OCI-LY7 (cell line): ENCODE measurements at regions not wholly inside any gene's neighbourhood (a gene's known extent, or its start where the extent isn't known, plus 50 kb on each side); places are given as distances from the start of the nearest gene placed in this dataset.

Experiments used
- BruUV-seq: library from RNA; stranded (reverse); fragments of 400-500 nt; replicated peaks from 2 replicates; lab custom pipeline; 2021; lab: Mats Ljungman, UMichigan
- CTCF ChIA-PET: fragments of 300-600 bp; sonication (Branson Sonifier 250); formaldehyde crosslinking; loops from one replicate; lab custom pipeline; 2022; ENCODE audit warnings: antibody characterized with exemption; ENCODE audit not compliant: unreplicated experiment; lab: Charles Lee
- POLR2A ChIA-PET: fragments of 300-600 bp; sonication (Branson Sonifier 250); formaldehyde crosslinking; loops from one replicate; lab custom pipeline; 2022; ENCODE audit warnings: antibody characterized with exemption; lab: Charles Lee
- DNase-seq: peaks from one replicate; pipeline ENCODE4 v3.0.0-alpha.2; 2015; ENCODE audit warnings: low spot score
- H2AFZ ChIP-seq: fragments of 200-600 bp; sonication (generic), shearing (Covaris generic); 2 replicates; pipeline ENCODE4 v1.6.1; 2014; ENCODE audit warnings: mild to moderate bottlenecking, antibody characterized with exemption, low read length, moderate library complexity
- H3K27ac ChIP-seq: fragments of 200-600 bp; sonication (generic); 2 replicates; pipeline ENCODE4 v1.5.1; 2014; ENCODE audit warnings: mixed run types, low read depth, mild to moderate bottlenecking, moderate library complexity, low read length, inconsistent platforms; ENCODE audit not compliant: poor library complexity, severe bottlenecking
- H3K36me3 ChIP-seq: fragments of 200-600 bp; sonication (generic); 2 replicates; pipeline ENCODE4 v1.6.1; 2014; ENCODE audit warnings: mild to moderate bottlenecking, antibody characterized with exemption, low read length, moderate library complexity, mixed read lengths; ENCODE audit not compliant: insufficient read depth
- H3K4me1 ChIP-seq: fragments of 200-600 bp; sonication (generic); 2 replicates; pipeline ENCODE4 v1.5.1; 2014; ENCODE audit warnings: mild to moderate bottlenecking, low read length; ENCODE audit not compliant: insufficient read depth, poor library complexity, severe bottlenecking
- H3K4me2 ChIP-seq: fragments of 200-600 bp; sonication (generic); 2 replicates; pipeline ENCODE4 v1.6.1; 2014; ENCODE audit warnings: mild to moderate bottlenecking, low read length
- H3K4me3 ChIP-seq: fragments of 200-600 bp; sonication (generic); 2 replicates; pipeline ENCODE4 v1.5.1; 2014; ENCODE audit warnings: mild to moderate bottlenecking, low read depth, low read length; ENCODE audit not compliant: poor library complexity, severe bottlenecking
- H3K79me2 ChIP-seq: fragments of 200-600 bp; sonication (generic); 2 replicates; pipeline ENCODE4 v1.6.1; 2016; ENCODE audit warnings: low read depth, mild to moderate bottlenecking, low read length, moderate library complexity, mixed read lengths; ENCODE audit not compliant: insufficient read depth
- H3K9me2 ChIP-seq: fragments of 200-600 bp; sonication (generic); 2 replicates; pipeline ENCODE4 v1.6.1; 2016; ENCODE audit warnings: mild to moderate bottlenecking, low read length, mixed read lengths; ENCODE audit not compliant: insufficient read depth
- H3K9me3 ChIP-seq: fragments of 200-600 bp; sonication (generic); 2 replicates; pipeline ENCODE4 v1.6.1; 2014; ENCODE audit warnings: mild to moderate bottlenecking, mixed run types, low read length, mixed read lengths
- H4K20me1 ChIP-seq: fragments of 200-600 bp; sonication (generic); 2 replicates; pipeline ENCODE4 v1.6.1; 2014; ENCODE audit warnings: mild to moderate bottlenecking, antibody characterized with exemption, low read length, moderate library complexity, mixed read lengths; ENCODE audit not compliant: insufficient read depth
- CTCF ChIP-seq: fragments of 200-600 bp; sonication (generic); conservative IDR thresholded peaks from 2 replicates; pipeline ENCODE4 v1.5.1; 2014; ENCODE audit warnings: mild to moderate bottlenecking, antibody characterized with exemption, low read length, moderate library complexity, mixed read lengths
- EZH2phosphoT487 ChIP-seq: fragments of 200-600 bp; sonication (generic); IDR thresholded peaks from 2 replicates; pipeline ENCODE4 v1.6.1; 2018; ENCODE audit warnings: low read depth, borderline replicate concordance, mild to moderate bottlenecking, mixed run types, antibody characterized with exemption, low read length, moderate library complexity, mixed read lengths
- intact Hi-C: fragments of 100-400 bp; cut with micrococcal nuclease; formaldehyde crosslinking; loops from one replicate; pipeline ENCODE4 v1.10.0; 2022; ENCODE audit not compliant: unreplicated experiment

- no peak overlapping the region for H3K27ac ChIP-seq
- no peaks in the 10 kb centered on the region for H3K9me3 ChIP-seq
- POLR2A ChIA-PET, result no interaction called here
- H3K4me3 ChIP-seq, result no peak overlapping the region
- H3K79me2 ChIP-seq, result no peaks in the 10 kb centered on the region
- H4K20me1 ChIP-seq, result no peaks in the 10 kb centered on the region
- H3K4me2 ChIP-seq, result no peak overlapping the region
- no peak for DNase-seq
- no peaks in the 10 kb centered on the region for H3K36me3 ChIP-seq
- no peak overlapping the region for H2AFZ ChIP-seq
- BruUV-seq, result no TSS peak
- H3K9me2 ChIP-seq, result no peaks in the 10 kb centered on the region
- CTCF ChIA-PET, result no interaction called here
- no peaks in the 10 kb centered on the region for H3K4me1 ChIP-seq
- intact Hi-C loops, result no loop called here
- TF ChIP-seq CTCF (no peak), EZH2phosphoT487 (no peak)
Observed at GRCh38 chr7:111668711-111669110, 106.4 kb upstream of the IMMP2L start.

DNA sequence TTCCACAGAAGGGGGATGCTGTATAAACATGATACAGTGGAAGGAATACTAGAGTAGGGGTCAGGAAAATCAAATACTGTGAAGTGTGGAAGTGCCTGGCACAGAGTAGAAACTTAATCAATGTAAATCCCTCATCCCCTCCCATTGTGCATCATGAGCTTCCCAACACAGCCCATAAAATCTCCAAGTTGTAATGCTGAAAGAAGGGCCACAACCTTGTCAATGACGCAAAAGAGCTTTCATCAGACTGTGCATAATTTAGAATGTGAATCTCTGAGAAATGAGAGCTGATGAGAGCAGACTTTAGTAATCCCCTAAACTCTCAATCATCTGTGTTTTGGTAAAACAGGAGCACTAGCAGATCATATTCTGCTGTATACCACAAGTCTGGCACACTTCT, 105.2 kb upstream of the IMMP2L start:
- Histone ChIP-seq H3K9me3 (no peaks in the 10 kb centered on the region), H3K4me3 (no peak overlapping the region), H3K27ac (no peak overlapping the region), H2AFZ (no peak overlapping the region), H3K79me2 (no peaks in the 10 kb centered on the region), H4K20me1 (no peaks in the 10 kb centered on the region), H3K4me2 (no peak overlapping the region), H3K36me3 (no peaks in the 10 kb centered on the region), H3K4me1 (no peaks in the 10 kb centered on the region), H3K9me2 (no peaks in the 10 kb centered on the region)
- intact Hi-C loops, result no loop called here
- BruUV-seq, result no TSS peak
- POLR2A ChIA-PET, result interaction anchor here (0.5 to 1.4 kb wide), 2 partner anchors 9 to 520 kb away, joined by 3 read pairs; no protein-coding TSS in a partner anchor
- CTCF ChIA-PET, result no interaction called here
- DNase-seq, result no peak
- TF ChIP-seq EZH2phosphoT487 (no peak), CTCF (no peak)

- intact Hi-C loops, result no loop called here
- no peaks in the 10 kb centered on the region for H3K36me3 ChIP-seq
- H3K4me1 ChIP-seq, result no peaks in the 10 kb centered on the region
- POLR2A ChIA-PET, result interaction anchor here (1.0 to 1.4 kb wide), 2 partner anchors 8 to 10 kb away, joined by 3 read pairs; no protein-coding TSS in a partner anchor
- H3K4me2 ChIP-seq, result no peak overlapping the region
- DNase-seq, result no peak
- CTCF ChIA-PET, result no interaction called here
- H3K4me3 ChIP-seq, result no peak overlapping the region
- H3K9me2 ChIP-seq, result no peaks in the 10 kb centered on the region
- H3K79me2 ChIP-seq, result no peaks in the 10 kb centered on the region
- no TSS peak for BruUV-seq
- no peak overlapping the region for H3K27ac ChIP-seq
- no peaks in the 10 kb centered on the region for H3K9me3 ChIP-seq
- no peak overlapping the region for H2AFZ ChIP-seq
- TF ChIP-seq CTCF (no peak), EZH2phosphoT487 (no peak)
- H4K20me1 ChIP-seq, result no peaks in the 10 kb centered on the region
Observed at GRCh38 chr7:111666260-111666659, 104.0 kb upstream of the IMMP2L start.
